Osteoblast (primary cell): ENCODE measurements at regions not wholly inside any gene's neighbourhood (a gene's known extent, or its start where the extent isn't known, plus 50 kb on each side); places are given as distances from the start of the nearest gene placed in this dataset.

Experiments
- DNase-seq: peaks from one replicate; pipeline ENCODE4 v3.0.0; 2011; ENCODE audit warnings: low spot score, mixed read lengths; ENCODE audit not compliant: insufficient read length; ENCODE audit errors: missing footprints
- H2AFZ ChIP-seq: 2 replicates; pipeline ENCODE4 v1.6.0; 2011; ENCODE audit warnings: mild to moderate bottlenecking, low read length
- H3K27ac ChIP-seq: 2 replicates; pipeline ENCODE4 v1.5.1; 2011; ENCODE audit warnings: mild to moderate bottlenecking, low read depth, low read length, moderate library complexity
- H3K27me3 ChIP-seq: 2 replicates; pipeline ENCODE4 v1.6.0; 2012; ENCODE audit warnings: mild to moderate bottlenecking, control low read depth, inconsistent platforms, low read length, moderate library complexity; ENCODE audit not compliant: insufficient read depth
- H3K36me3 ChIP-seq: 2 replicates; pipeline ENCODE4 v1.5.1; 2011; ENCODE audit warnings: mild to moderate bottlenecking, low read length, control low read depth, moderate library complexity; ENCODE audit not compliant: insufficient read depth
- H3K4me1 ChIP-seq: 2 replicates; pipeline ENCODE4 v1.5.1; 2011; ENCODE audit warnings: mild to moderate bottlenecking, low read length, control low read depth, moderate library complexity; ENCODE audit not compliant: insufficient read depth
- H3K4me2 ChIP-seq: 2 replicates; pipeline ENCODE4 v1.6.0; 2011; ENCODE audit warnings: mild to moderate bottlenecking, low read length; ENCODE audit not compliant: insufficient read depth
- H3K4me3 ChIP-seq: fragments of 200-600 bp; sonication (generic); 3 replicates; pipeline ENCODE4 v1.5.1; 2012; ENCODE audit warnings: mild to moderate bottlenecking, low read length, inconsistent platforms; ENCODE audit not compliant: insufficient read depth
- H3K79me2 ChIP-seq: 2 replicates; pipeline ENCODE4 v1.6.0; 2012; ENCODE audit warnings: mild to moderate bottlenecking, low read length, control low read depth, inconsistent platforms; ENCODE audit not compliant: insufficient read depth
- H3K9me3 ChIP-seq: 2 replicates; pipeline ENCODE4 v1.5.1; 2011; ENCODE audit warnings: low read depth, low read length, control low read depth
- H4K20me1 ChIP-seq: 2 replicates; pipeline ENCODE4 v1.6.0; 2012; ENCODE audit warnings: mild to moderate bottlenecking, low read length, control low read depth; ENCODE audit not compliant: insufficient read depth
- TF ChIP-seq, protein P1 (sequence below): IDR thresholded peaks from 2 replicates; pipeline ENCODE4 v1.5.1; 2011; ENCODE audit warnings: mild to moderate bottlenecking, low read depth, low read length, moderate library complexity; ENCODE audit errors: extremely low read depth

DNA sequence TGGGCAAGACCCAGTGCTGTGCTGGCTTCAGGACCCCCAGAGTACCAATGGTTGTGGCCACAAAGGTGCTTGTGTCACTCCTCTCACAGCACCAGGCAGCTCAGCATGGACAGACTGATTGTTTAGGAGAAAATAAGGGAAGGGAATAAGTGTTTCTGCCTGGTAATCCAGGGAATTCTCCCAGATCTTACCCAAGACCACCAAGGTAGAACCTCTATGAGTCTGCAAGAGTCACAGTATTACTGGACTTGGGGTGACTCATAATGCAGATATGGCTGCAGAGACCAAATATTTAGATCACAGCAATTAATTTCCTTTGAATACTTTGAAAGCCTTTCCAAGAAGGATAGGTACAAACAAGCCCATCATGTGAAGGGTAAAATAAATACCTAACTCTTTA lies 1178.3 kb upstream of the FLRT2 start:
- Histone ChIP-seq H3K27me3 (no peaks in the 10 kb centered on the region), H3K27ac (no peak overlapping the region), H3K79me2 (no peaks in the 10 kb centered on the region), H3K4me3 (no peak overlapping the region), H3K36me3 (no peaks in the 10 kb centered on the region), H3K9me3 (no peaks in the 10 kb centered on the region), H3K4me1 (no peaks in the 10 kb centered on the region), H4K20me1 (no peaks in the 10 kb centered on the region), H2AFZ (no peak overlapping the region), H3K4me2 (no peak overlapping the region)
- no peak for DNase-seq
- TF ChIP-seq, protein P1, sequence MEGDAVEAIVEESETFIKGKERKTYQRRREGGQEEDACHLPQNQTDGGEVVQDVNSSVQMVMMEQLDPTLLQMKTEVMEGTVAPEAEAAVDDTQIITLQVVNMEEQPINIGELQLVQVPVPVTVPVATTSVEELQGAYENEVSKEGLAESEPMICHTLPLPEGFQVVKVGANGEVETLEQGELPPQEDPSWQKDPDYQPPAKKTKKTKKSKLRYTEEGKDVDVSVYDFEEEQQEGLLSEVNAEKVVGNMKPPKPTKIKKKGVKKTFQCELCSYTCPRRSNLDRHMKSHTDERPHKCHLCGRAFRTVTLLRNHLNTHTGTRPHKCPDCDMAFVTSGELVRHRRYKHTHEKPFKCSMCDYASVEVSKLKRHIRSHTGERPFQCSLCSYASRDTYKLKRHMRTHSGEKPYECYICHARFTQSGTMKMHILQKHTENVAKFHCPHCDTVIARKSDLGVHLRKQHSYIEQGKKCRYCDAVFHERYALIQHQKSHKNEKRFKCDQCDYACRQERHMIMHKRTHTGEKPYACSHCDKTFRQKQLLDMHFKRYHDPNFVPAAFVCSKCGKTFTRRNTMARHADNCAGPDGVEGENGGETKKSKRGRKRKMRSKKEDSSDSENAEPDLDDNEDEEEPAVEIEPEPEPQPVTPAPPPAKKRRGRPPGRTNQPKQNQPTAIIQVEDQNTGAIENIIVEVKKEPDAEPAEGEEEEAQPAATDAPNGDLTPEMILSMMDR: no peak

DNA sequence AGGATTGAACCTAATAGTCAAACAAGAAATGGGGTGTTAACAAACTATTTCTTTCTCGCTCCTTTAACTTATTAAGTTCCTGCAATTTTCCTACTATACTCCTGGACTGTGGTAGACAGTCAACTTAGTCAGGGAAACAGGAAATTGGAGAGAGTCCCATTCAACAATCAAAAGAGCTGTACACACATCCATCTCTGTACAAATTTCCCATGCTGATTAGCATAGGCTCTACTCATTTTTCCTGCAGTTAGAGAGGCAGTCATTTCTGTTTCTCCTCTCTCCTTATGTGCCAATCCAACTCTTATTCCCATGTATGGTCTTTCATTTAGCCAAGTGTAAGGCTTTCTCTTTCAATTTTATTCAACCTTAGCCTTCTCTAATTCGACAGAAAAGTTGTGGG lies 1168.5 kb upstream of the FLRT2 start:
- Histone ChIP-seq H3K36me3 (no peaks in the 10 kb centered on the region), H3K4me3 (no peak overlapping the region), H3K4me1 (no peaks in the 10 kb centered on the region), H3K27me3 (no peaks in the 10 kb centered on the region), H3K79me2 (no peaks in the 10 kb centered on the region), H2AFZ (no peak overlapping the region), H3K4me2 (no peak overlapping the region), H3K27ac (no peak overlapping the region), H4K20me1 (no peaks in the 10 kb centered on the region), H3K9me3 (no peaks in the 10 kb centered on the region)
- TF ChIP-seq, protein P1: no peak
- no peak for DNase-seq

DNA sequence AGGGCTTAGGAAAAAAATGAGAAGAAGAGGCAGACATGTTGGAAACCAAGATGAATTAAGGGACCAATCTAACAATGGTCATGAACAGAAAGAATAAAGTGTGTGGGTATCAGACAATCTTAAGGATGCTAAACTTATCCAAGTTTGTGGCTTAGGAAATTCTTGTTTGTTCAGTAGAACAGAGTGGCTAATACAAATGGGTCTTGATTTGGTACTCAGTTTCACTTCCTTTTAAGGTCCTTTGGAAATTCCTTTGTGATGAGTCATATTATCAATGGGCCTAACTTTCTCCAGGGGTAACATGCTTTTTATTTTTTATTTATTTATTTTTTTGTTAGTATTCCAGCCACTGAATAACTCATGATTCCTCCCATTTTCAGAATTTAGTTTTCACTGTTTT lies 1154.7 kb upstream of the FLRT2 start:
- no peak overlapping the region for H3K4me2 ChIP-seq
- H3K27ac ChIP-seq: no peak overlapping the region
- H3K36me3 ChIP-seq: no peaks in the 10 kb centered on the region
- TF ChIP-seq, protein P1: no peak
- no peaks in the 10 kb centered on the region for H3K4me1 ChIP-seq
- H3K4me3 ChIP-seq: no peak overlapping the region
- no peaks in the 10 kb centered on the region for H3K27me3 ChIP-seq
- no peaks in the 10 kb centered on the region for H3K9me3 ChIP-seq
- no peak for DNase-seq
- no peaks in the 10 kb centered on the region for H4K20me1 ChIP-seq
- H2AFZ ChIP-seq: no peak overlapping the region
- no peaks in the 10 kb centered on the region for H3K79me2 ChIP-seq

DNA sequence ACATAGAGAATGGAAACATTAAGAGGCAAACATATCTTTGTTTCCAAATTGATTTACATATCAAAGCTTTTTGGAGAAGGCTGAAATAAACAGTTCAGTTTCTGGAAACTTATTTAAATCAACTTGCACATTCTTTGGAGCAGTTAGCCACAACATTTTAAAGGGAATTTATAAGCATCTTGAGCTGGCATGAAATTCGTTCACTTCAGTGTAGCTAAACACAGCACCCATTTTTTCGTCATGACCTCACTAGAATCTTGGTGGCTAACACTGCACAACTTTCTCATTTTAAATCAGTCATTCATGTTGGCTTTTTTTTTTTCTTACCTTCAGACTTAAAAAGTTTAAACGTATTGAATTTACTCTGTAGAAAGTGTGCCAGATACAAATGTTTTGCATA lies 1139.9 kb upstream of the FLRT2 start:
- Histone ChIP-seq H3K9me3 (peaks cover 2% of the 10 kb centered on the region), H3K36me3 (no peaks in the 10 kb centered on the region), H3K4me2 (no peak overlapping the region), H3K79me2 (no peaks in the 10 kb centered on the region), H4K20me1 (no peaks in the 10 kb centered on the region), H2AFZ (no peak overlapping the region), H3K4me3 (no peak overlapping the region), H3K4me1 (no peaks in the 10 kb centered on the region), H3K27me3 (no peaks in the 10 kb centered on the region), H3K27ac (no peak overlapping the region)
- DNase-seq: no peak
- TF ChIP-seq, protein P1: no peak
